PC-9 (cell line): ENCODE measurements at regions not wholly inside any gene's neighbourhood (a gene's known extent, or its start where the extent isn't known, plus 50 kb on each side); places are given as distances from the start of the nearest gene placed in this dataset.

Source experiments
- EZH2 ChIP-seq: fragments of 200-600 bp; sonication (generic); IDR thresholded peaks from 2 replicates; pipeline ENCODE4 v1.8.0; 2017; ENCODE audit warnings: antibody characterized with exemption, low read depth
- TF ChIP-seq, protein P1 (sequence below): fragments of 200-600 bp; sonication (generic); conservative IDR thresholded peaks from 2 replicates; pipeline ENCODE4 v1.6.1; 2017; ENCODE audit warnings: mixed run types, antibody characterized with exemption, mild to moderate bottlenecking, moderate library complexity

GRCh38 chr9:100725371-100725770, 147.5 kb downstream of the CAVIN4 start:
- TF ChIP-seq, protein P1, sequence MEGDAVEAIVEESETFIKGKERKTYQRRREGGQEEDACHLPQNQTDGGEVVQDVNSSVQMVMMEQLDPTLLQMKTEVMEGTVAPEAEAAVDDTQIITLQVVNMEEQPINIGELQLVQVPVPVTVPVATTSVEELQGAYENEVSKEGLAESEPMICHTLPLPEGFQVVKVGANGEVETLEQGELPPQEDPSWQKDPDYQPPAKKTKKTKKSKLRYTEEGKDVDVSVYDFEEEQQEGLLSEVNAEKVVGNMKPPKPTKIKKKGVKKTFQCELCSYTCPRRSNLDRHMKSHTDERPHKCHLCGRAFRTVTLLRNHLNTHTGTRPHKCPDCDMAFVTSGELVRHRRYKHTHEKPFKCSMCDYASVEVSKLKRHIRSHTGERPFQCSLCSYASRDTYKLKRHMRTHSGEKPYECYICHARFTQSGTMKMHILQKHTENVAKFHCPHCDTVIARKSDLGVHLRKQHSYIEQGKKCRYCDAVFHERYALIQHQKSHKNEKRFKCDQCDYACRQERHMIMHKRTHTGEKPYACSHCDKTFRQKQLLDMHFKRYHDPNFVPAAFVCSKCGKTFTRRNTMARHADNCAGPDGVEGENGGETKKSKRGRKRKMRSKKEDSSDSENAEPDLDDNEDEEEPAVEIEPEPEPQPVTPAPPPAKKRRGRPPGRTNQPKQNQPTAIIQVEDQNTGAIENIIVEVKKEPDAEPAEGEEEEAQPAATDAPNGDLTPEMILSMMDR, result no peak
- TF ChIP-seq EZH2, result no peak
